ENCODE measurements at regions not wholly inside any gene's neighbourhood (a gene's known extent, or its start where the extent isn't known, plus 50 kb on each side); places are given as distances from the start of the nearest gene placed in this dataset.

DNA sequence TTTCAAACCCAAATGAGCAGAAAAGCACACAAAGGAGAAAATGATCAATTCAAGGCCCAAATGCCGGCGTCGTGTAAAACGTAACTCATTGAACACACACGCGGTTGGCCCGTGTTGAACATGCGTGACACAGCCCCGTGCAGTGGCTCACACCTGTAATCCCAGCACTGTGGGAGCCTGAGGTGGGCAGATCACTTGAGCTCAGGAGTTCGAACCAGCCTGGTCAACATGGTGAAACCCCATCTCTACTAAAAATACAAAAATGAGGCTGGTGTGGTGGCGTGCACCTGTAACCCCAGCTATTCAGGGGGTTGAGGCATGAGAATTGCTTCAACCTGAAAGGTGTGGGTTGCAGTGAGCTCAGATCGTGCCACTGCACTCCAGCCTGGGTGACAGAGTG, 156.7 kb upstream of the KLF6 start:
- DNase-seq (ENCODE audit: unreplicated experiment): no peak
- ChIA-PET POLR2A (no interaction called here), CTCF (no interaction called here)
- H3K27ac Mint-ChIP-seq (ENCODE audit: low read depth, unreplicated experiment): no peak overlapping the region
- TF ChIP-seq, protein P1, sequence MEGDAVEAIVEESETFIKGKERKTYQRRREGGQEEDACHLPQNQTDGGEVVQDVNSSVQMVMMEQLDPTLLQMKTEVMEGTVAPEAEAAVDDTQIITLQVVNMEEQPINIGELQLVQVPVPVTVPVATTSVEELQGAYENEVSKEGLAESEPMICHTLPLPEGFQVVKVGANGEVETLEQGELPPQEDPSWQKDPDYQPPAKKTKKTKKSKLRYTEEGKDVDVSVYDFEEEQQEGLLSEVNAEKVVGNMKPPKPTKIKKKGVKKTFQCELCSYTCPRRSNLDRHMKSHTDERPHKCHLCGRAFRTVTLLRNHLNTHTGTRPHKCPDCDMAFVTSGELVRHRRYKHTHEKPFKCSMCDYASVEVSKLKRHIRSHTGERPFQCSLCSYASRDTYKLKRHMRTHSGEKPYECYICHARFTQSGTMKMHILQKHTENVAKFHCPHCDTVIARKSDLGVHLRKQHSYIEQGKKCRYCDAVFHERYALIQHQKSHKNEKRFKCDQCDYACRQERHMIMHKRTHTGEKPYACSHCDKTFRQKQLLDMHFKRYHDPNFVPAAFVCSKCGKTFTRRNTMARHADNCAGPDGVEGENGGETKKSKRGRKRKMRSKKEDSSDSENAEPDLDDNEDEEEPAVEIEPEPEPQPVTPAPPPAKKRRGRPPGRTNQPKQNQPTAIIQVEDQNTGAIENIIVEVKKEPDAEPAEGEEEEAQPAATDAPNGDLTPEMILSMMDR (IDR thresholded peaks at IDR 0.05; ENCODE audit: unreplicated experiment): no peak
- H3K4me3 Mint-ChIP-seq (ENCODE audit: unreplicated experiment): no peak overlapping the region
- H3K4me1 Mint-ChIP-seq (ENCODE audit: insufficient read depth, unreplicated experiment): peaks cover 12% of the 10 kb centered on the region
- no TSS peak for BruUV-seq (replicated peaks)
- no peaks in the 10 kb centered on the region for H3K9me3 Mint-ChIP-seq (ENCODE audit: unreplicated experiment)
- intact Hi-C loops (cut with micrococcal nuclease): no loop called here
- no peaks in the 10 kb centered on the region for H3K27me3 Mint-ChIP-seq (ENCODE audit: insufficient read depth, unreplicated experiment)
- H3K36me3 Mint-ChIP-seq (ENCODE audit: insufficient read depth, unreplicated experiment): no peaks in the 10 kb centered on the region

DNA sequence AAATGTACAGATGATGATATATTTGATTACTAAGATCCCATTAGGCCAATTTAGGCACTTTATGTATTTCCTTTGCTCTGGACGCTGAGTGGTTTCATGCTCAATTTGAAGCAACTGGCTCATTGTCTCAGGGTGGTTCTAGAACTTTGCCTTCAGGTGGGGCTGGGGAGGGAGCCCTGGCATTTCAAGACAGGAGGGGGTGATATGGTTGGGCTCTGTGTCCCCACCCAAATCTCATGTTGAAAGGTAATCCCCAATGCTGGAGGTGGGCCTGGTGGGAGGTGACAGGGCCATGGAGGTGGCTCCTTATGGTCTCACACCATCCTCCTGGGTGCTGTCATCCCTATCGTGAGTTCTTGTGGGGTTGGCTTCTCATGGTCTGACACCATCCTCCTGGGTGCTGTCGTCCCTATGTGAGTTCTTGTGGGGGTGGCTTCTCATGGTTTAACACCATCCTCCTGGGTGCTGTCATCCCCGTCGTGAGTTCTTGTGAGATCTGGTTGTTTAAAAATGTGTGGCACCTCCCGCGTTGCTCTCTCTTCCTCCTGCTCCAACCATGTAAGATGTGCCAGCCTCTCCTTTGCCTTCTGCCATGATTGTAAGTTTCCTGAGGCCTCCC, 151.5 kb upstream of the KLF6 start:
- intact Hi-C loops (cut with micrococcal nuclease): no loop called here
- BruUV-seq (replicated peaks): no TSS peak
- no peak overlapping the region for H3K4me3 Mint-ChIP-seq (ENCODE audit: unreplicated experiment)
- no peaks in the 10 kb centered on the region for H3K9me3 Mint-ChIP-seq (ENCODE audit: unreplicated experiment)
- no peak overlapping the region for H3K27ac Mint-ChIP-seq (ENCODE audit: low read depth, unreplicated experiment)
- no peaks in the 10 kb centered on the region for H3K27me3 Mint-ChIP-seq (ENCODE audit: insufficient read depth, unreplicated experiment)
- ChIA-PET POLR2A (interaction anchor here (1.2 kb wide), 1 partner anchor 38 kb away, joined by 5 read pairs; no protein-coding TSS in a partner anchor), CTCF (no interaction called here)
- TF ChIP-seq, protein P1 (IDR thresholded peaks at IDR 0.05; ENCODE audit: unreplicated experiment): no peak
- peaks cover 8% of the 10 kb centered on the region for H3K4me1 Mint-ChIP-seq (ENCODE audit: insufficient read depth, unreplicated experiment)
- DNase-seq (ENCODE audit: unreplicated experiment): no peak
- no peaks in the 10 kb centered on the region for H3K36me3 Mint-ChIP-seq (ENCODE audit: insufficient read depth, unreplicated experiment)

DNA sequence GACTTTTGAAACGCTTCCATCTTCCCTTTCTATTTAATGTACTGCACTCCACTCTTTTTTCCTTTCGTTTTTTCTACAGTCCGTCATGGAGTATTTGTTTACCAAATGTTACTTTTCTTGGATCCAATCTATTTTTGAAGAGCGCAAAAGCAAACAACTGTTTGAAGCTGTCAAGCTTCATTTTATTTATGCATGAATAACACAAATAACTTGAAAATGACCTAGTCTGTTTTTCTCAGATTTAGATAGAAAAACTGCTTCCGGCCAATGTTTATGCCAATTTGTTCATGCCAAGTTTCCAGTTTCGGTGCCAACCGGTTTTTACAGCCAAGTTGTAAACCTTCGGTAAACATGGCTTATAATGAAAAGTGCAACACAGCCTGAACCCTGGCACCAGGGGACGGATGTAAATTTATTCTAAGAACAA, 150.9 kb upstream of the KLF6 start:
- H3K9me3 Mint-ChIP-seq (ENCODE audit: unreplicated experiment): no peaks in the 10 kb centered on the region
- DNase-seq (ENCODE audit: unreplicated experiment): no peak
- H3K4me3 Mint-ChIP-seq (ENCODE audit: unreplicated experiment): no peak overlapping the region
- intact Hi-C loops (cut with micrococcal nuclease): no loop called here
- TF ChIP-seq, protein P1 (IDR thresholded peaks at IDR 0.05; ENCODE audit: unreplicated experiment): no peak
- no peaks in the 10 kb centered on the region for H3K36me3 Mint-ChIP-seq (ENCODE audit: insufficient read depth, unreplicated experiment)
- H3K27me3 Mint-ChIP-seq (ENCODE audit: insufficient read depth, unreplicated experiment): no peaks in the 10 kb centered on the region
- ChIA-PET CTCF (interaction anchor here (0.7 kb wide), 1 partner anchor 334 kb away, joined by 4 read pairs; no protein-coding TSS in a partner anchor), POLR2A (interaction anchor here (0.6 to 1.2 kb wide), 2 partner anchors 38 to 51 kb away, joined by 3 to 5 read pairs; no protein-coding TSS in a partner anchor)
- BruUV-seq (replicated peaks): no TSS peak
- no peak overlapping the region for H3K27ac Mint-ChIP-seq (ENCODE audit: low read depth, unreplicated experiment)
- peaks cover 8% of the 10 kb centered on the region for H3K4me1 Mint-ChIP-seq (ENCODE audit: insufficient read depth, unreplicated experiment)

DNA sequence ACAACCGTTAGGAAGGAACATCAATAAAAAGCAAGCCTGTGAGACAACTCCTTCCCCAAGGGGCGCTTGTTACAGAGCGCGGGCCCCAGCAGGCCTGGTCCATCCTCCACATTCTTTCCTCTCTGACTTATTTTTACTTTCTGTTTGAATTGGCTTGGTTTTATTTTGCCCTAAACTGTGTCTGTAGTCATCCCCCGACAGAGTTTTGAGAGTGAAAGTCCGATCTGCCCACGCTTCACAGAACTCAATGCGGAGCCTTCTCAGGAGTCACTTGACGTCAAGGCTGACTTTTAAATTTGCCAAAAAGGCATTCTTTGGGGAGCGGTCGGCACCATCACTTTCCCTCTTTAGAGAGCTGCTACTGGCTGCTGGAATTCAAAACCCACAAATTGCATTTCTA, 150.1 kb upstream of the KLF6 start:
- Mint-ChIP-seq H3K36me3 (ENCODE audit: insufficient read depth, unreplicated experiment) (no peaks in the 10 kb centered on the region), H3K9me3 (ENCODE audit: unreplicated experiment) (no peaks in the 10 kb centered on the region), H3K27me3 (ENCODE audit: insufficient read depth, unreplicated experiment) (no peaks in the 10 kb centered on the region), H3K4me3 (ENCODE audit: unreplicated experiment) (no peak overlapping the region), H3K27ac (ENCODE audit: low read depth, unreplicated experiment) (no peak overlapping the region), H3K4me1 (ENCODE audit: insufficient read depth, unreplicated experiment) (peaks cover 8% of the 10 kb centered on the region)
- no peak for DNase-seq (ENCODE audit: unreplicated experiment)
- TF ChIP-seq, protein P1 (IDR thresholded peaks at IDR 0.05; ENCODE audit: unreplicated experiment): no peak
- ChIA-PET POLR2A (interaction anchor here (0.6 to 1.2 kb wide), 2 partner anchors 37 to 50 kb away, joined by 3 to 5 read pairs; no protein-coding TSS in a partner anchor), CTCF (no interaction called here)
- no TSS peak for BruUV-seq (replicated peaks)
- intact Hi-C loops (cut with micrococcal nuclease): no loop called here
